ENCODE measurements at regions not wholly inside any gene's neighbourhood (a gene's known extent, or its start where the extent isn't known, plus 50 kb on each side); places are given as distances from the start of the nearest gene placed in this dataset.

- H3K9me1 ChIP-seq (ENCODE audit: control insufficient read depth, insufficient read depth, low read length) = no peaks in the 10 kb centered on the region
- H3K27ac ChIP-seq (ENCODE audit: extremely low read depth, low read depth, low read length) = no peak overlapping the region
- H3K4me1 ChIP-seq (replicated peaks in 1 of 2; ENCODE audit: control insufficient read depth in 2 of 2, insufficient read depth in 2 of 2, low read length in 2 of 2) = no peaks in the 10 kb centered on the region
- POLR2A ChIA-PET = no interaction called here
- H3K4me3 ChIP-seq = no peak overlapping the region
- H4K20me1 ChIP-seq (replicated peaks; ENCODE audit: control insufficient read depth, insufficient read depth, low read length) = no peaks in the 10 kb centered on the region
- FAIRE-seq (no peak), ATAC-seq (no peak), DNase-seq (ENCODE audit: extremely low read depth in 1 of 4, low spot score in 3 of 4) (no peak)
- no peaks in the 10 kb centered on the region for H3K79me2 ChIP-seq (ENCODE audit: control insufficient read depth, insufficient read depth, low read length)
- in situ Hi-C loops (cut with MboI) = no loop called here
- no peaks in the 10 kb centered on the region for H3K36me3 ChIP-seq (ENCODE audit: control insufficient read depth, insufficient read depth, low read length)
- no TSS peak for BruUV-seq (replicated peaks)
- CTCF ChIA-PET (ENCODE audit: low intra/inter-chr PET ratio) = no interaction called here
- no peaks in the 10 kb centered on the region for H3K27me3 ChIP-seq (ENCODE audit: control insufficient read depth in 2 of 2, insufficient read depth in 2 of 2, low read length in 2 of 2)
- H3K9ac ChIP-seq (ENCODE audit: insufficient read depth in 1 of 2, low read depth in 2 of 2, low read length in 2 of 2) = no peak overlapping the region
- intact Hi-C loops (cut with micrococcal nuclease) = no loop called here
- no peaks in the 10 kb centered on the region for H3K9me3 ChIP-seq (replicated peaks; ENCODE audit: control insufficient read depth, insufficient read depth, low read depth, low read length)
- no peak overlapping the region for H3K4me2 ChIP-seq (ENCODE audit: insufficient read depth, low read length)
- no peak overlapping the region for H2AFZ ChIP-seq (ENCODE audit: low read depth, low read length)
- TF ChIP-seq TAF15 (IDR thresholded peaks at IDR 0.05; ENCODE audit: low read depth, low read length) (no peak), ZNF398 (CRISPR knock-in tag; IDR thresholded peaks at IDR 0.05) (no peak), RFX7 (CRISPR knock-in tag; IDR thresholded peaks at IDR 0.05) (no peak), ARID3A (IDR thresholded peaks at IDR 0.05; ENCODE audit: borderline replicate concordance, low read depth, low read length) (no peak), HDAC6 (IDR thresholded peaks at IDR 0.05; ENCODE audit: low read depth, low read length) (no peak), ZNF318 (IDR thresholded peaks at IDR 0.05; ENCODE audit: borderline replicate concordance in 1 of 2, low read depth in 1 of 2) (no peak), ZNF212 (CRISPR knock-in tag; IDR thresholded peaks at IDR 0.05) (no peak), FIP1L1 (IDR thresholded peaks at IDR 0.05; ENCODE audit: low read depth, low read length, poor library complexity, severe bottlenecking) (no peak), L3MBTL2 (IDR thresholded peaks at IDR 0.05) (no peak), NFE2 (IDR thresholded peaks at IDR 0.05; ENCODE audit: low read depth) (no peak)
Observed at GRCh38 chr12:85385406-85385805, 105.4 kb downstream of the ALX1 start.

All from K562 (cell line).